HG03060 (cell line): ENCODE measurements at regions not wholly inside any gene's neighbourhood (a gene's known extent, or its start where the extent isn't known, plus 50 kb on each side); places are given as distances from the start of the nearest gene placed in this dataset.
"Not testable (repeated sequence)": the region's sequence is repeated elsewhere in the genome, so short reads cannot be mapped to it uniquely, and the experiment has no call there.

Experiments
- ATAC-seq: cut with Tn5 transposase; IDR thresholded peaks from one replicate; pipeline ENCODE4 v1.9.1; 2021; ENCODE audit warnings: low read depth, moderate number of reproducible peaks; ENCODE audit not compliant: unreplicated experiment

DNA sequence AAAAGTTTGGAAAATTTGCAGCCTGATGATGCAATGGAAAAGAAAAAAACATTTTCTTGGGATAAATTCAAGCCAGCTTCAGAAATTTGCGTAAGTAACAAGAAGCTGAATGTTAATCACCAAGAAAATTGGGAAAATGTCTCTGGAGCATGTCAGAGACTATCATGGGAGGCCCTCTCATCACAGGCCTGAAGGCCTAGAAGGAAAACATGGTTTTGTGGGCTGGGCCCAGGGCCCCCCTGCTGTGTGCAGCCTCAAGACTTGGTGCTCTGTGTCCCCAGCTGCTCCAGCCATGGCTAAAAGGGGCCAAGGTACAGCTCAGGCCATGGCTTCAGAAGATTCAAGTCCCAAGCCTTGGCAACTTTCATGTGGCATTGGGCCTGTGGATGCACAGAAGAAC lies 1049.8 kb upstream of the GRIA3 start:
- ATAC-seq: no peak

- ATAC-seq: no peak
These were observed 1049.0 kb upstream of the GRIA3 start for GRCh38 chrX:122135070-122135469.

GRCh38 chrX:122140219-122140618 lies 1043.9 kb upstream of the GRIA3 start:
- not testable (repeated sequence) for ATAC-seq

DNA sequence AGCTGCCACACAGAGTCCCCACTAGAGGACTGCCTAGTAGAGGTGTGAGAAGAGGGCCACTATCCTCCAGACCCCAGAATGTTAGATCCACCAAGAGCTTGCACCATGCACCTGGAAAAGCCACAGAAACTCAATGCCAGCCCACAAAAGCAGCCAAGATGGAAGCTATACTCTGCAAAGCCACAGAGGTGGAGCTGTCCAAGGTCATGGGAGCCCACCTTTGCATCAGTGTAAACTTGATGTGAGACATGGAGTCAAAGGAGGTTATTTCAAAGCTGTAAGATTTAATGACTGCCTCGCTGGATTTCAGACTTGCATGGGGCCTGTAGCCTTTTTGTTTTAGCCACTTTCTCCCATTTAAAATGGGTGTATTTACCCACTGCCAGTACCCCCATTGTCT lies 1030.1 kb upstream of the GRIA3 start:
- no peak for ATAC-seq

DNA sequence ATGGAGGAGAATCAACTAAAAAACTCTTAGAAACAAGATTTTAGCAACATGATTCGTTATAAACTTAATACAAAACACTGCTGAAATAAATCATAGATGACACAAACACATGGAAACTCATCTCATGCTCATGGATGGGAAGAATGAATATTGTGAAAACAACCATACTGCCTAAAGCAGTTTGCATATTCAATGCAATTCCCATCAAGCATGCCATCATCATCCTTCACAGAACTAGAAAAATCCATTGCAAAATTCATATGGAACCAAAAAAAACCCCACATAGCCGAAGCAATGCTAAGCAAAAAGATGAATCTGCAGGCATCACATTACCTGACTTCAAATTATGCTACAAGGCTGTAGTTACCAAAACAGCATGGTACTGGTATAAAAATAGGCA lies 1015.8 kb upstream of the GRIA3 start:
- no peak for ATAC-seq

- ATAC-seq: no peak
These were observed 999.3 kb upstream of the GRIA3 start for GRCh38 chrX:122184791-122185190.

GRCh38 chrX:122187069-122187713 lies 996.9 kb upstream of the GRIA3 start:
- ATAC-seq: no peak

DNA sequence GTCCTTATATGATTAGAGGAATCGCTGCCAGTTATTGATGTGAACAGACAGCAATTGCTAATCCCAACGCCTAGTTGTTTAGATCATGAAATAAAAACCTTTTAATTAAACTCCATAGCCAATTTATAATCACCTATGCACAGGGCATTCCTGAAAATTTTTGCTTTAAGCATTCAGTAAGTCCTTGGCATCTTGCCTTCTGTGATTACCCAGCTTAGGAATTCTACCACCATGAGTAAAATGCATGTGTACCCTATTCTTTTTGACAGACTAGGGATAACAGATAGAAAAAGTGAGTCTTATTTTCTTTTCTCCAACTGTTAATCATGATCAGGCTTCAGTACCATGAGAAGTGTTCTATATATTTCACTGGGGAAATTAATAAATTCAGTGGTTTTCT lies 995.3 kb upstream of the GRIA3 start:
- ATAC-seq: no peak

GRCh38 chrX:122196343-122196742 lies 987.7 kb upstream of the GRIA3 start:
- no peak for ATAC-seq

- no peak for ATAC-seq
These were observed 980.7 kb upstream of the GRIA3 start for GRCh38 chrX:122203399-122203798.

- no peak for ATAC-seq
These were observed 965.4 kb upstream of the GRIA3 start for GRCh38 chrX:122218666-122219065.

DNA sequence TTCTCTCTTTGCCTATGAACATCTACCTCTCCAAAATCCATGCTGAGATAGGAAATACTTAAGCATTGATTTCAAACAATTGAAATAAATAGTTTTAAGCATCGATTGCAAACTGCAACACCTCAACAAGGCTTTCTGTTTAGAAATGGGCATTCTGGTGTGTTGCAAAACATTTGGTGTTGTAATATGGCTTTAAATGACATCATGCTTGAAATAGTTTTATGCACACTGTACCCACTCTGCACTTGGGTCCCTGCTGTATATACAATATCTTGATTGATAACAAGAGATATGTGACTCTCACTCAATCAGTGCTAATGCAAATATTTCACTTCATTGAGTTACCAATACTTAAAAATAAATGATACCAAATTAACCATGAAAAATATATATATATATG lies 964.9 kb upstream of the GRIA3 start:
- no peak for ATAC-seq

DNA sequence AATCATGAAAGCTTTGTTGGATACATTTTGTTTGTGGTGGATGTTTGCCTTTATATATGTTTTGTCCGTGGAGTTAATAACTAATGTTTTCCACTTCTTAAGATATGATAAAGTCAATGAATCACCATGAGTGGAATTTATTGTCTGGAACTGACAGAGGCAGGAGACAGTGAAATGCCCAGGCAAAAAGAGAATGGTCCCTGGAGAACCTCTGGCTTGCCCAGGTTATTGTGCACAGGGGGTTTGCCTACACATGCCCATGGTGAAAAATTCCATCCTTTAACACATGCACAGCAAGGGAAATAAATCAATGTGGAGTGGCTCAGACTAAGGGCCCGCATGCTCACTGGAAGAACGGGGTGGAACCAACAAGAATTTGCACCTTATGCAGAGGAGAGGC lies 964.3 kb upstream of the GRIA3 start:
- no peak for ATAC-seq

GRCh38 chrX:122220644-122221373 lies 963.3 kb upstream of the GRIA3 start:
- no peak for ATAC-seq

DNA sequence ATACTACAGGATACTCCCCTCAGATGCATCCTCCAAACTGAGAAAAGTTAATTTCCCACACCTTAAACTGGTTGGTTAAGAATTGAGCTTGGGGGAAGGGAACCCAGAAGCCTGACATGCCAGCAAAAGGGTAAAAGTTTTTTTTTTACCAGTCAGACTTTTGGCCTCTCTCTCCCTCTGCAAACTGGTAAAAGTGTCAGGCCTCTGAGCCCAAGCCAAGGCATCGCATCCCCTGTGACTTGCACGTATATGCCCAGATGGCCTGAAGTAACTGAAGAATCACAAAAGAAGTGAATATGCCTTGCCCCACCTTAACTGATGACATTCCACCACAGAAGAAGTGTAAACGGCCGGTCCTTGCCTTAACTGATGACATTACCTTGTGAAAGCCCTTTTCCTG lies 962.3 kb upstream of the GRIA3 start:
- not testable (repeated sequence) for ATAC-seq

GRCh38 chrX:122224137-122224536 lies 959.9 kb upstream of the GRIA3 start:
- ATAC-seq: not testable (repeated sequence)

GRCh38 chrX:122238801-122239200 lies 945.3 kb upstream of the GRIA3 start:
- ATAC-seq: no peak

DNA sequence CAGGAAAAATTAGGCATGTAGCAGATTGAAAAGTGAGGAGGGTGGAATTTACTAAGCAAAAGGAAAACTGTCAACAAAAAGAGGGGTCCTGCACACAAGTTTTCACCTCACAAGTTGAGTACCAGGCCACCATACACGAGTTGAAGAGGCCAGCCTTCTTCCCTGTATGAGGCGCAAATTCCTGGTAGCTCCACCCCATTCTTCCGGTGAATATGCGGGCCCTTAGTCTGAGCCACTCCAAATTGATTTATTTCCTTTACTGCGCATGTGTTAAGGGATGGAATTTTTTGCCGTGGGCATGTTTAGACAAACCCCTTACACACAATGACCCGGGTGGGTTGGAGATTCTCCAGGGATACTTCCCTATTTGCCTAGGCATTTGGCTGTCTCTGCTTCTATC lies 942.1 kb upstream of the GRIA3 start:
- no peak for ATAC-seq

DNA sequence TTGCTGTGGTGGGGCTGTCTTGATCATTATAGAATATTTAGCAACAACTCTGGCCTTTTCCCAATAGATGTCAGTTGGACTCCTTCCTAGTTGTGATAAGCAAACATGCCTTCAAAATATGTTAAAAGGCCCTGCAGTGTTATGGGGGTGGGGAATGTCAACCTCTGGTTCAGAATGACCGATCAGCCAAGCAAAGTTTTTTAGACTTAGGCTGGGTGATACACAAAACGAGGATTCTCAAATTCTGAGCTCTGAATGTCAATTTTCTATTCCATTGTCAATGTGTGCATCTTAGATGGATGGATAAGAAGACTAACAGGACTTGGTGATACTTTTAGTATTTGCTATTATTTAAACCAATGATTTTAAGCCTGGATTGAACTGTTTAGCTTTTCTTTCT lies 940.0 kb upstream of the GRIA3 start:
- no peak for ATAC-seq

DNA sequence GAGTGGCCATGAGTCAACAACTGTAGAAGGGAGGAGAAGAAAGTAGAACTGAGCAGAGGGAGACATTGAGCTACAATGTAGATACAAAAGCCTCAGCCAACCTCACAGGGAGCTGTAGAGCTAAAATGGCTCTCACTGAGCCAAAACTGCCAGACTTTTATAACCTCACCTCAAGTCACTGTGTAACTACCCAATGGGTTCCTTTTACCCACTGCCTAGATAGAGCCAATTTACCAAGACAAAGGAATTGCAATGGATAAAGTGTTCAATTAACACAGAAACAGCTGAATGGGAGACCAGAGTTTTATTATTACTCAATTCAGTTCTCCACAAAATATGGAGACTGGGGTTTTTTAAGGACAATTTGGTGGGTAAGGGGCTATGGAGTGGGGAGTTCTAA lies 938.9 kb upstream of the GRIA3 start:
- ATAC-seq: no peak

DNA sequence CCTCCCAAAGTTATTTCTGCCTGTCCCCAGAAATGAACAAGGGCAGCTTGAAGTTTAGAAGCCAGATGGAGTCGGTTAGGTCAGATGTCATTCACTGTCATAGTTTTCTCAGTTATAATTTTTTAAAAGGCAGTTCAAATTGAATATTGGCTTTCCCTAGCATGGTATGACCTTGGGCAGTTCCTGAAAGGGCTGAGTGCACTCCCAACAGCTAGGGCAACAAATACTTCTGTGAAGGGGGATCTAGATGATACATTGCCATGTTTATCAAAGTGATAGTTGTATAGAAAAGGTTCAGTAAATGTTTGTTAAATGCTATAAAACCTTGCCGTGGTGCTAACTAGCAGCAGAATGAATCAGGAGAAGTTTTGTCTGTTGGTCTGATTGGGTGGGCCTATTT lies 938.1 kb upstream of the GRIA3 start:
- no peak for ATAC-seq

DNA sequence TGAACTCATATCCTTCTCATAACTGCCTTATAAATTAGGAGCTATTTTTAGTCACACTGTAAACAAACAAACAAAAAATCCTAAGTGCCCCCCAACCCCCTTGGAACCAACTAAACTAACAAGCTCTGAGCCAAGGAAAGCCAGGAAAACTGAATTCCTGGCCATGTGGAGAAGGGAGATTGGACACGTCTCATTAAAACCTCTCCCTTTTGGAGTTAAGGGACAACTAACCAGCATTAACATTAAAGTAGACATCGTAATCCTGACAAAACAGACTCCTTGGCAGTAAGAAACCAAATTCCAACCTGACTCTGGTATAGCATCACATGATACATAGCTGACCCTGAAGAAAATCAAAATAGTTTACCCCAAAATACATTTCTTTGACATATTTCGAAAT lies 937.1 kb upstream of the GRIA3 start:
- ATAC-seq: no peak
